ENCODE measurements at regions not wholly inside any gene's neighbourhood (a gene's known extent, or its start where the extent isn't known, plus 50 kb on each side); places are given as distances from the start of the nearest gene placed in this dataset.

- TF ChIP-seq, protein P1, sequence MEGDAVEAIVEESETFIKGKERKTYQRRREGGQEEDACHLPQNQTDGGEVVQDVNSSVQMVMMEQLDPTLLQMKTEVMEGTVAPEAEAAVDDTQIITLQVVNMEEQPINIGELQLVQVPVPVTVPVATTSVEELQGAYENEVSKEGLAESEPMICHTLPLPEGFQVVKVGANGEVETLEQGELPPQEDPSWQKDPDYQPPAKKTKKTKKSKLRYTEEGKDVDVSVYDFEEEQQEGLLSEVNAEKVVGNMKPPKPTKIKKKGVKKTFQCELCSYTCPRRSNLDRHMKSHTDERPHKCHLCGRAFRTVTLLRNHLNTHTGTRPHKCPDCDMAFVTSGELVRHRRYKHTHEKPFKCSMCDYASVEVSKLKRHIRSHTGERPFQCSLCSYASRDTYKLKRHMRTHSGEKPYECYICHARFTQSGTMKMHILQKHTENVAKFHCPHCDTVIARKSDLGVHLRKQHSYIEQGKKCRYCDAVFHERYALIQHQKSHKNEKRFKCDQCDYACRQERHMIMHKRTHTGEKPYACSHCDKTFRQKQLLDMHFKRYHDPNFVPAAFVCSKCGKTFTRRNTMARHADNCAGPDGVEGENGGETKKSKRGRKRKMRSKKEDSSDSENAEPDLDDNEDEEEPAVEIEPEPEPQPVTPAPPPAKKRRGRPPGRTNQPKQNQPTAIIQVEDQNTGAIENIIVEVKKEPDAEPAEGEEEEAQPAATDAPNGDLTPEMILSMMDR (IDR thresholded peaks at IDR 0.05), result no peak
- TF ChIP-seq EZH2 (IDR thresholded peaks at IDR 0.05; ENCODE audit: borderline replicate concordance, insufficient read depth, low read depth, low read length, poor library complexity, severe bottlenecking), result no peak
These were observed 442.3 kb downstream of the LRRIQ3 start for GRCh38 chr1:73755649-73756048.

All from B cell (primary cell).